Liver (tissue), 7 donors: ENCODE measurements at regions not wholly inside any gene's neighbourhood (a gene's known extent, or its start where the extent isn't known, plus 50 kb on each side); places are given as distances from the start of the nearest gene placed in this dataset.

Experiments used
- DNase-seq: peaks from one replicate; pipeline ENCODE4 v3.0.0-alpha.2; 2017; ENCODE audit warnings: low spot score
- H3K27ac ChIP-seq, 2 donors: one replicate each; pipeline ENCODE4 v1.7.0; 2013; ENCODE audit warnings: inconsistent platforms in 2 of 2, low read length in 2 of 2, control low read depth in 1 of 2, low read depth in 1 of 2, mild to moderate bottlenecking in 1 of 2
- H3K27me3 ChIP-seq, 4 donors: one replicate each; pipeline versions ENCODE4 v1.6.1 to v1.7.0; 2013; ENCODE audit warnings: low read length in 3 of 4, inconsistent platforms in 1 of 4, mild to moderate bottlenecking in 1 of 4, moderate library complexity in 1 of 4; ENCODE audit not compliant: control insufficient read depth in 4 of 4, insufficient read depth in 4 of 4
- H3K36me3 ChIP-seq, 4 donors: one replicate each; pipeline versions ENCODE4 v1.6.1 to v1.7.0; 2013; ENCODE audit warnings: low read length in 3 of 4, mild to moderate bottlenecking in 3 of 4, low read depth in 1 of 4, moderate library complexity in 1 of 4; ENCODE audit not compliant: control insufficient read depth in 4 of 4, insufficient read depth in 3 of 4
- H3K4me1 ChIP-seq, 4 donors: one replicate each; pipeline versions ENCODE4 v1.6.1 to v1.7.0; 2013; ENCODE audit warnings: low read length in 3 of 4, mild to moderate bottlenecking in 3 of 4, moderate library complexity in 1 of 4; ENCODE audit not compliant: control insufficient read depth in 4 of 4, insufficient read depth in 4 of 4
- H3K4me3 ChIP-seq, 3 donors: one replicate each; pipeline versions ENCODE4 v1.6.1 to v1.7.0; 2013; ENCODE audit warnings: low read length in 3 of 3, control low read depth in 1 of 3, low read depth in 1 of 3, mild to moderate bottlenecking in 1 of 3
- H3K9ac ChIP-seq, 2 donors: one replicate each; pipeline ENCODE4 v1.7.0; 2013; ENCODE audit warnings: low read length in 2 of 2, mild to moderate bottlenecking in 2 of 2, moderate library complexity in 2 of 2, control low read depth in 1 of 2, low read depth in 1 of 2
- H3K9me3 ChIP-seq, 4 donors: one replicate each; pipeline versions ENCODE4 v1.6.1 to v1.7.0; 2013; ENCODE audit warnings: low read length in 3 of 4; ENCODE audit not compliant: control insufficient read depth in 4 of 4
- ATF3 ChIP-seq: IDR thresholded peaks from 2 replicates; pipeline ENCODE4 v1.6.1; 2016; ENCODE audit warnings: antibody characterized with exemption
- FOXA2 ChIP-seq: IDR thresholded peaks from 2 replicates; pipeline ENCODE4 v1.6.1; 2016; ENCODE audit warnings: antibody characterized with exemption
- GABPA ChIP-seq, 2 donors: IDR thresholded peaks in 1 of 2; conservative IDR thresholded peaks in 1 of 2; 2 replicates each; pipeline ENCODE4 v1.6.1; 2016; ENCODE audit warnings: antibody characterized with exemption in 2 of 2, mild to moderate bottlenecking in 1 of 2, moderate library complexity in 1 of 2
- HNF4A ChIP-seq, 2 donors: conservative IDR thresholded peaks; 2 replicates each; pipeline ENCODE4 v1.6.1; 2016; ENCODE audit warnings: antibody characterized with exemption in 2 of 2, mild to moderate bottlenecking in 2 of 2
- JUND ChIP-seq, 2 donors: IDR thresholded peaks; 2 replicates each; pipeline ENCODE4 v1.6.1; 2016; ENCODE audit warnings: antibody characterized with exemption in 2 of 2
- NR2F2 ChIP-seq: IDR thresholded peaks from 2 replicates; pipeline ENCODE4 v1.6.1; 2016; ENCODE audit warnings: antibody characterized with exemption
- RXRA ChIP-seq, 2 donors: IDR thresholded peaks; 2 replicates each; pipeline ENCODE4 v1.6.1; 2017 to 2018; ENCODE audit warnings: antibody characterized with exemption in 2 of 2, mild to moderate bottlenecking in 1 of 2
- SP1 ChIP-seq: IDR thresholded peaks from 2 replicates; pipeline ENCODE4 v1.6.1; 2018; ENCODE audit warnings: antibody characterized with exemption, mild to moderate bottlenecking
- TAF1 ChIP-seq: conservative IDR thresholded peaks from 2 replicates; pipeline ENCODE4 v1.6.1; 2016; ENCODE audit warnings: antibody characterized with exemption, mild to moderate bottlenecking
- ZBTB33 ChIP-seq: IDR thresholded peaks from 2 replicates; pipeline ENCODE4 v1.6.1; 2016; ENCODE audit warnings: antibody characterized with exemption
- TF ChIP-seq, protein P1 (sequence below): IDR thresholded peaks from 2 replicates; pipeline ENCODE4 v1.6.1; 2016; ENCODE audit warnings: antibody characterized with exemption, mild to moderate bottlenecking
- TF ChIP-seq, protein P2 (sequence below): fragments of 150-350 bp; IDR thresholded peaks from 2 replicates; pipeline ENCODE4 v1.5.1; 2017; ENCODE audit warnings: improper control_type of control experiment, low read depth, low read length; ENCODE audit not compliant: missing input control
- donor health status: healthy.
- donor health status: healthy.
- donor health status: healthy.
- donor health status: healthy.

GRCh38 chr11:76260296-76260925, 54.1 kb upstream of the WNT11 start (continued):
- no peak for TF ChIP-seq TAF1
- no peak for TF ChIP-seq ATF3

- Histone ChIP-seq H3K27ac (no peak overlapping the region), H3K4me1 (no peaks in the 10 kb centered on the region), H3K4me3 (no peak overlapping the region), H3K27me3 (no peaks in the 10 kb centered on the region), H3K9ac (no peak overlapping the region), H3K9me3 (no peaks in the 10 kb centered on the region), H3K36me3 (no peaks in the 10 kb centered on the region)
- DNase-seq, result no peak
- no peak for TF ChIP-seq JUND (IDR thresholded peaks at IDR 0.05)
- TF ChIP-seq SP1, result no peak
- no peak for TF ChIP-seq GABPA (IDR thresholded peaks at IDR 0.05 in 1 of 2, conservative IDR thresholded peaks at IDR 0.05 in 1 of 2)
- no peak for TF ChIP-seq HNF4A (conservative IDR thresholded peaks at IDR 0.05)
- no peak for TF ChIP-seq ZBTB33
- TF ChIP-seq NR2F2, result no peak
- TF ChIP-seq TAF1, result no peak
- no peak for TF ChIP-seq ATF3
- TF ChIP-seq FOXA2, result no peak
- TF ChIP-seq, protein P1, sequence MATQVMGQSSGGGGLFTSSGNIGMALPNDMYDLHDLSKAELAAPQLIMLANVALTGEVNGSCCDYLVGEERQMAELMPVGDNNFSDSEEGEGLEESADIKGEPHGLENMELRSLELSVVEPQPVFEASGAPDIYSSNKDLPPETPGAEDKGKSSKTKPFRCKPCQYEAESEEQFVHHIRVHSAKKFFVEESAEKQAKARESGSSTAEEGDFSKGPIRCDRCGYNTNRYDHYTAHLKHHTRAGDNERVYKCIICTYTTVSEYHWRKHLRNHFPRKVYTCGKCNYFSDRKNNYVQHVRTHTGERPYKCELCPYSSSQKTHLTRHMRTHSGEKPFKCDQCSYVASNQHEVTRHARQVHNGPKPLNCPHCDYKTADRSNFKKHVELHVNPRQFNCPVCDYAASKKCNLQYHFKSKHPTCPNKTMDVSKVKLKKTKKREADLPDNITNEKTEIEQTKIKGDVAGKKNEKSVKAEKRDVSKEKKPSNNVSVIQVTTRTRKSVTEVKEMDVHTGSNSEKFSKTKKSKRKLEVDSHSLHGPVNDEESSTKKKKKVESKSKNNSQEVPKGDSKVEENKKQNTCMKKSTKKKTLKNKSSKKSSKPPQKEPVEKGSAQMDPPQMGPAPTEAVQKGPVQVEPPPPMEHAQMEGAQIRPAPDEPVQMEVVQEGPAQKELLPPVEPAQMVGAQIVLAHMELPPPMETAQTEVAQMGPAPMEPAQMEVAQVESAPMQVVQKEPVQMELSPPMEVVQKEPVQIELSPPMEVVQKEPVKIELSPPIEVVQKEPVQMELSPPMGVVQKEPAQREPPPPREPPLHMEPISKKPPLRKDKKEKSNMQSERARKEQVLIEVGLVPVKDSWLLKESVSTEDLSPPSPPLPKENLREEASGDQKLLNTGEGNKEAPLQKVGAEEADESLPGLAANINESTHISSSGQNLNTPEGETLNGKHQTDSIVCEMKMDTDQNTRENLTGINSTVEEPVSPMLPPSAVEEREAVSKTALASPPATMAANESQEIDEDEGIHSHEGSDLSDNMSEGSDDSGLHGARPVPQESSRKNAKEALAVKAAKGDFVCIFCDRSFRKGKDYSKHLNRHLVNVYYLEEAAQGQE, result no peak
- no peak for TF ChIP-seq RXRA (IDR thresholded peaks at IDR 0.05)
- TF ChIP-seq, protein P2, sequence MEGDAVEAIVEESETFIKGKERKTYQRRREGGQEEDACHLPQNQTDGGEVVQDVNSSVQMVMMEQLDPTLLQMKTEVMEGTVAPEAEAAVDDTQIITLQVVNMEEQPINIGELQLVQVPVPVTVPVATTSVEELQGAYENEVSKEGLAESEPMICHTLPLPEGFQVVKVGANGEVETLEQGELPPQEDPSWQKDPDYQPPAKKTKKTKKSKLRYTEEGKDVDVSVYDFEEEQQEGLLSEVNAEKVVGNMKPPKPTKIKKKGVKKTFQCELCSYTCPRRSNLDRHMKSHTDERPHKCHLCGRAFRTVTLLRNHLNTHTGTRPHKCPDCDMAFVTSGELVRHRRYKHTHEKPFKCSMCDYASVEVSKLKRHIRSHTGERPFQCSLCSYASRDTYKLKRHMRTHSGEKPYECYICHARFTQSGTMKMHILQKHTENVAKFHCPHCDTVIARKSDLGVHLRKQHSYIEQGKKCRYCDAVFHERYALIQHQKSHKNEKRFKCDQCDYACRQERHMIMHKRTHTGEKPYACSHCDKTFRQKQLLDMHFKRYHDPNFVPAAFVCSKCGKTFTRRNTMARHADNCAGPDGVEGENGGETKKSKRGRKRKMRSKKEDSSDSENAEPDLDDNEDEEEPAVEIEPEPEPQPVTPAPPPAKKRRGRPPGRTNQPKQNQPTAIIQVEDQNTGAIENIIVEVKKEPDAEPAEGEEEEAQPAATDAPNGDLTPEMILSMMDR, result no peak
Observed at GRCh38 chr11:76259299-76259908, 53.1 kb upstream of the WNT11 start.
